IMR-90 (cell line): ENCODE measurements at regions not wholly inside any gene's neighbourhood (a gene's known extent, or its start where the extent isn't known, plus 50 kb on each side); places are given as distances from the start of the nearest gene placed in this dataset.

ENCODE experiments used
- ATAC-seq: fragments of 200-7000 bp; cut with Tn5 transposase; 2 replicates; pipeline ENCODE4 v1.9.1; 2020; ENCODE audit warnings: low read depth, mild to moderate bottlenecking, moderate library complexity
- BruUV-seq: library from RNA; stranded (reverse); fragments of 400-500 nt; replicated peaks from 2 replicates; lab custom pipeline; 2021; lab: Mats Ljungman, UMichigan
- CTCF ChIA-PET: fragments of 300-600 bp; formaldehyde crosslinking; extraction: SDS; loops from one replicate; lab custom pipeline; 2021; ENCODE audit warnings: antibody characterized with exemption; lab: Yijun Ruan, JAX
- POLR2A ChIA-PET: fragments of 300-600 bp; sonication (Branson Sonifier 250); formaldehyde crosslinking; loops from one replicate; lab custom pipeline; 2022; ENCODE audit warnings: antibody characterized with exemption; ENCODE audit not compliant: unreplicated experiment; lab: Charles Lee
- DNase-seq: peaks from one replicate; pipeline ENCODE4 v3.0.0; 2013
- H2AFZ ChIP-seq: replicated peaks from 2 replicates; pipeline ENCODE3; 2013; ENCODE audit warnings: low read length, mild to moderate bottlenecking; ENCODE audit not compliant: poor library complexity
- H2AK5ac ChIP-seq: 2 replicates; pipeline ENCODE4 v1.6.1; 2013; ENCODE audit warnings: low read depth, low read length, inconsistent platforms
- H2AK9ac ChIP-seq: replicated peaks from 2 replicates; pipeline ENCODE3; 2013; ENCODE audit warnings: mild to moderate bottlenecking, low read depth, low read length, moderate library complexity; ENCODE audit not compliant: poor library complexity
- H2BK120ac ChIP-seq: 2 replicates; pipeline ENCODE4 v1.6.1; 2013; ENCODE audit warnings: low read depth, low read length, inconsistent platforms
- H2BK15ac ChIP-seq: 3 replicates; pipeline ENCODE4 v1.6.1; 2013; ENCODE audit warnings: low read depth, low read length, inconsistent platforms
- H2BK20ac ChIP-seq: 2 replicates; pipeline ENCODE4 v1.6.1; 2013; ENCODE audit warnings: low read depth, mild to moderate bottlenecking, inconsistent platforms, low read length, moderate library complexity
- H2BK5ac ChIP-seq: 2 replicates; pipeline ENCODE4 v1.6.1; 2013; ENCODE audit warnings: mild to moderate bottlenecking, low read depth, low read length, inconsistent platforms; ENCODE audit not compliant: poor library complexity, severe bottlenecking
- H3K14ac ChIP-seq: replicated peaks from 2 replicates; pipeline ENCODE4 v1.6.1; 2013; ENCODE audit warnings: low read depth, low read length, inconsistent platforms
- H3K18ac ChIP-seq: 2 replicates; pipeline ENCODE4 v1.6.1; 2013; ENCODE audit warnings: low read depth, low read length, control low read depth
- H3K23ac ChIP-seq: 2 replicates; pipeline ENCODE4 v1.6.1; 2013; ENCODE audit warnings: low read depth, low read length, inconsistent platforms
- H3K27ac ChIP-seq: 2 replicates; pipeline ENCODE4 v1.5.1; 2013; ENCODE audit warnings: mild to moderate bottlenecking, control low read depth, low read length; ENCODE audit not compliant: insufficient read depth
- H3K27me3 ChIP-seq: 2 replicates; pipeline ENCODE4 v1.6.1; 2013; ENCODE audit warnings: low read length; ENCODE audit not compliant: control insufficient read depth, insufficient read depth
- H3K36me3 ChIP-seq: 2 replicates; pipeline ENCODE4 v1.6.1; 2013; ENCODE audit warnings: low read length, mixed read lengths; ENCODE audit not compliant: control insufficient read depth, insufficient read depth
- H3K4ac ChIP-seq: 2 replicates; pipeline ENCODE4 v1.6.1; 2013; ENCODE audit warnings: low read depth, low read length, inconsistent platforms
- H3K4me1 ChIP-seq: 2 replicates; pipeline ENCODE4 v1.6.1; 2013; ENCODE audit warnings: low read length, mixed read lengths; ENCODE audit not compliant: control insufficient read depth, insufficient read depth
- H3K4me2 ChIP-seq: 2 replicates; pipeline ENCODE4 v1.6.1; 2013; ENCODE audit warnings: low read depth, mild to moderate bottlenecking, control low read depth, low read length, moderate library complexity
- H3K4me3 ChIP-seq: 2 replicates; pipeline ENCODE4 v1.5.1; 2013; ENCODE audit warnings: low read depth, mild to moderate bottlenecking, control low read depth, low read length, moderate library complexity; ENCODE audit not compliant: insufficient read depth
- H3K56ac ChIP-seq: 2 replicates; pipeline ENCODE4 v1.6.1; 2013; ENCODE audit warnings: low read length, inconsistent platforms; ENCODE audit not compliant: insufficient read depth; ENCODE audit errors: extremely low read depth
- H3K79me1 ChIP-seq, 2 experiments: 2 replicates each; pipeline ENCODE4 v1.6.1; 2013; ENCODE audit warnings: low read length in 2 of 2, inconsistent platforms in 1 of 2, low read depth in 1 of 2
- H3K9ac ChIP-seq: 2 replicates; pipeline ENCODE4 v1.6.1; 2013; ENCODE audit warnings: low read depth, low read length, control low read depth
- H3K9me1 ChIP-seq: 2 replicates; pipeline ENCODE4 v1.6.1; 2013; ENCODE audit warnings: low read length, inconsistent platforms; ENCODE audit not compliant: insufficient read depth
- H3K9me3 ChIP-seq: 2 replicates; pipeline ENCODE4 v1.6.1; 2013; ENCODE audit warnings: low read length; ENCODE audit not compliant: control insufficient read depth, insufficient read depth
- H4K20me1 ChIP-seq: 2 replicates; pipeline ENCODE4 v1.6.1; 2013; ENCODE audit warnings: low read length, inconsistent platforms; ENCODE audit not compliant: insufficient read depth
- H4K5ac ChIP-seq: 2 replicates; pipeline ENCODE4 v1.6.1; 2013; ENCODE audit warnings: mild to moderate bottlenecking, low read depth, low read length, control low read depth
- H4K8ac ChIP-seq, 2 experiments: 2 replicates each; pipeline ENCODE4 v1.6.1; 2013; ENCODE audit warnings: low read depth in 2 of 2, low read length in 2 of 2, control low read depth in 1 of 2, inconsistent platforms in 1 of 2
- H4K91ac ChIP-seq: 2 replicates; pipeline ENCODE4 v1.6.1; 2013; ENCODE audit warnings: low read depth, low read length, inconsistent platforms; ENCODE audit not compliant: insufficient read depth
- BHLHE40 ChIP-seq: fragments of 150-350 bp; IDR thresholded peaks from 2 replicates; pipeline ENCODE4 v1.6.1; 2016; ENCODE audit warnings: mild to moderate bottlenecking, low read depth, low read length
- CEBPB ChIP-seq: IDR thresholded peaks from 2 replicates; pipeline ENCODE4 v1.6.1; 2012; ENCODE audit warnings: low read depth, low read length, improper control_type of control experiment
- CHD1 ChIP-seq: IDR thresholded peaks from 2 replicates; pipeline ENCODE4 v1.6.1; 2012; ENCODE audit warnings: low read depth, low read length, improper control_type of control experiment
- CTCF ChIP-seq: conservative IDR thresholded peaks from 2 replicates; pipeline ENCODE4 v1.5.1; 2012; ENCODE audit warnings: mild to moderate bottlenecking, low read depth, low read length, improper control_type of control experiment
- ELK1 ChIP-seq: fragments of 150-350 bp; IDR thresholded peaks from 2 replicates; pipeline ENCODE4 v1.6.1; 2016; ENCODE audit warnings: low read depth, mild to moderate bottlenecking, low read length, moderate library complexity, borderline replicate concordance
- FOS ChIP-seq: fragments of 150-350 bp; IDR thresholded peaks from 2 replicates; pipeline ENCODE4 v1.6.1; 2016; ENCODE audit warnings: low read depth, low read length
- MAFK ChIP-seq: IDR thresholded peaks from 2 replicates; pipeline ENCODE4 v1.6.1; 2012; ENCODE audit warnings: low read depth, low read length, improper control_type of control experiment
- MAZ ChIP-seq: IDR thresholded peaks from 2 replicates; pipeline ENCODE4 v1.6.1; 2012; ENCODE audit warnings: low read depth, mild to moderate bottlenecking, low read length, improper control_type of control experiment, moderate library complexity, borderline replicate concordance
- MXI1 ChIP-seq: IDR thresholded peaks from 2 replicates; pipeline ENCODE4 v1.6.1; 2012; ENCODE audit warnings: low read depth, mild to moderate bottlenecking, low read length, moderate library complexity, borderline replicate concordance
- NFE2L2 ChIP-seq: fragments of 150-350 bp; IDR thresholded peaks from 2 replicates; pipeline ENCODE4 v1.6.1; 2016; ENCODE audit warnings: low read depth, mild to moderate bottlenecking, low read length
- POLR2A ChIP-seq: IDR thresholded peaks from 2 replicates; pipeline ENCODE4 v1.6.1; 2012; ENCODE audit warnings: mild to moderate bottlenecking, low read depth, low read length
- RAD21 ChIP-seq: IDR thresholded peaks from 2 replicates; pipeline ENCODE4 v1.6.1; 2012; ENCODE audit warnings: low read length, improper control_type of control experiment
- RCOR1 ChIP-seq: IDR thresholded peaks from 2 replicates; pipeline ENCODE4 v1.6.1; 2012; ENCODE audit warnings: mild to moderate bottlenecking, low read length, improper control_type of control experiment; ENCODE audit not compliant: insufficient replicate concordance
- RFX5 ChIP-seq: IDR thresholded peaks from 2 replicates; pipeline ENCODE4 v1.8.0; 2012; ENCODE audit warnings: low read depth, mild to moderate bottlenecking, low read length, moderate library complexity
- SMC3 ChIP-seq: fragments of 150-350 bp; IDR thresholded peaks from 2 replicates; pipeline ENCODE4 v1.6.1; 2016; ENCODE audit warnings: low read depth, mild to moderate bottlenecking, antibody characterized with exemption, low read length, moderate library complexity
- USF2 ChIP-seq: fragments of 150-350 bp; IDR thresholded peaks from 2 replicates; pipeline ENCODE4 v1.6.1; 2017; ENCODE audit warnings: mild to moderate bottlenecking, antibody characterized with exemption, low read length, low read depth
- WGBS, 2 experiments: methylation state at CpG; one replicate each; pipeline versions ENCODE4 v1.1.5 to v1.1.7; 2013; ENCODE audit warnings: missing lambda C conversion rate in 2 of 2; ENCODE audit not compliant: insufficient read length in 1 of 2; ENCODE audit errors: extremely low coverage in 2 of 2; 5-methylcytosine and 5-hydroxymethylcytosine counted together
- dilution Hi-C: fragments of 300-500 bp; cut with HindIII; formaldehyde crosslinking; loops from one replicate; pipeline ENCODE4 v1.14.3; 2018; ENCODE audit warnings: low sequenced_read_pairs; ENCODE audit not compliant: unreplicated experiment
- in situ Hi-C: fragments of 300-500 bp; cut with MboI; formaldehyde crosslinking; loops from 3 replicates; pipeline ENCODE4 v1.14.3; 2019; ENCODE audit warnings: low sequenced_read_pairs, inconsistent platforms, mixed read lengths
- intact Hi-C: fragments of 100-400 bp; cut with micrococcal nuclease; formaldehyde crosslinking; loops from 2 replicates; pipeline ENCODE4 v1.10.0; 2022

DNA sequence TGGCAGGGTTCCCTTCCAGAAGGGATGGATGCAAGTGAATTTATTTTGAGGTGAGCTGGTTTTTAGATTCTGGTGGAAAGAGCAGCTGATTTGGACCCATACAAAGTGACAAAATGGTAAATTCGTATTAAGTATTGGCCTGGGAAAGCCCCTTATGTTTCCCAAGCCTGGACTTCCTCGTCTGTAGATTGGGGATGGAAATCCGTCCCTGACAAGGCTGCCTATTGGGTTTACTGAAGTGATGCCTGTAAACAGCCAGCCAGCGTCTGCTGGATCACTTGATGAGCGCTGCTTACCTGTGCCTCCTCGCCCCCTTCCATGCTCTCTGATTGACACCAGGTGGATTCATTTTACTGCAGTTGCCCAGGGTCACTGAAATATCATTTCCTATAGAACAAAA is 233.8 kb downstream of the GADD45G start:
- Histone ChIP-seq H3K27me3 (peaks cover 2% of the 10 kb centered on the region; the same call in 1 of the 2 replicates), H2AK9ac (no peak overlapping the region), H3K9me3 (no peaks in the 10 kb centered on the region), H2BK20ac (no peak overlapping the region), H3K36me3 (no peaks in the 10 kb centered on the region), H2BK15ac (no peak overlapping the region), H3K27ac (no peak overlapping the region), H2AFZ (no peak overlapping the region), H3K4me1 (no peaks in the 10 kb centered on the region), H2BK5ac (no peak overlapping the region), H4K91ac (no peak overlapping the region), H4K5ac (no peak overlapping the region), H3K4me3 (no peak overlapping the region), H3K9ac (no peak overlapping the region), H3K56ac (no peak overlapping the region), H3K9me1 (no peaks in the 10 kb centered on the region), H3K18ac (no peak overlapping the region), H2BK120ac (no peak overlapping the region), H3K4me2 (no peak overlapping the region), H3K23ac (no peak overlapping the region), H4K8ac (no peak overlapping the region), H4K20me1 (no peaks in the 10 kb centered on the region), H3K79me1 (no peaks in the 10 kb centered on the region), H3K4ac (no peak overlapping the region), H2AK5ac (no peak overlapping the region), H3K14ac (no peak overlapping the region)
- intact Hi-C loops (no loop called here), dilution Hi-C loops (no loop called here), in situ Hi-C loops (no loop called here)
- TF ChIP-seq MAZ: no peak
- no peak for TF ChIP-seq POLR2A
- TF ChIP-seq SMC3: no peak
- TF ChIP-seq RAD21: no peak
- no peak for TF ChIP-seq CEBPB
- TF ChIP-seq FOS: no peak
- TF ChIP-seq ELK1: no peak
- no peak for TF ChIP-seq NFE2L2
- TF ChIP-seq USF2: no peak
- TF ChIP-seq MXI1: no peak
- no peak for TF ChIP-seq RCOR1
- TF ChIP-seq MAFK: no peak
- no peak for TF ChIP-seq BHLHE40
- TF ChIP-seq RFX5: no peak
- no peak for TF ChIP-seq CTCF
- TF ChIP-seq CHD1: no peak
- CTCF ChIA-PET: no interaction called here
- ATAC-seq (no peak), DNase-seq (no peak)
- WGBS, 2 experiments: 76% methylated on average over 3 of the region's 6 CpGs; no CpG with 5 or more reads in 1 of the 2 experiments
- POLR2A ChIA-PET: no interaction called here
- BruUV-seq: no TSS peak
